ENCODE measurements at regions not wholly inside any gene's neighbourhood (a gene's known extent, or its start where the extent isn't known, plus 50 kb on each side); places are given as distances from the start of the nearest gene placed in this dataset.
"Not testable (repeated sequence)": the region's sequence is repeated elsewhere in the genome, so short reads cannot be mapped to it uniquely, and the experiment has no call there.

DNA sequence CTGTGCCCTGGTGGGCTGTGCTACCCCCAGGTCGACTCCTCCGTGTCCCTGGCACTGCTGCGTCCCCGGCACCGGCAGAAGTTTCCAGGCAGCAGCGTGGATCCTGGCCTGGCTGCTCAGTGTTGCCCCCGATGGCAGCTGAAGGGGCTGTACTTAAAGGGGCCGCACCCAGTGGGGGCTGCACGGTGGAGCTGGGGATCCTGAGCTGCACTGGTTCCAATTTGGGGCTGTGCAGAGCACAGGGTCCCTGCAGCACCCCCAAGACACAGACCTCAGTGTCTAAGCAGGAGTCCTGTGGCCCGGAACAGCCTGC lies 253.8 kb downstream of the ANKRD30B start:
- H2AFZ ChIP-seq (replicated peaks; ENCODE audit: low read length, poor library complexity); H3K14ac ChIP-seq (replicated peaks; ENCODE audit: low read depth, low read length); H3K56ac ChIP-seq (ENCODE audit: extremely low read depth, insufficient read depth, low read length); in situ Hi-C loops (cut with MboI; ENCODE audit: low sequenced_read_pairs); H4K5ac ChIP-seq (ENCODE audit: low read depth, low read length); H2BK15ac ChIP-seq (ENCODE audit: low read depth, low read length); dilution Hi-C loops (cut with HindIII; ENCODE audit: low sequenced_read_pairs, unreplicated experiment); H3K79me1 ChIP-seq (ENCODE audit: low read depth in 1 of 2, low read length in 2 of 2); intact Hi-C loops (cut with micrococcal nuclease); BruUV-seq (replicated peaks); H3K9me1 ChIP-seq (ENCODE audit: insufficient read depth, low read length); H2AK9ac ChIP-seq (replicated peaks; ENCODE audit: low read depth, low read length, poor library complexity); H3K27ac ChIP-seq (ENCODE audit: insufficient read depth, low read length); H3K4me3 ChIP-seq (ENCODE audit: insufficient read depth, low read depth, low read length); H2BK120ac ChIP-seq (ENCODE audit: low read depth, low read length); H3K4me2 ChIP-seq (ENCODE audit: low read depth, low read length); H3K27me3 ChIP-seq (ENCODE audit: control insufficient read depth, insufficient read depth, low read length); POLR2A ChIA-PET (ENCODE audit: unreplicated experiment); H2BK5ac ChIP-seq (ENCODE audit: low read depth, low read length, poor library complexity, severe bottlenecking); DNase-seq; H3K4ac ChIP-seq (ENCODE audit: low read depth, low read length); H3K18ac ChIP-seq (ENCODE audit: low read depth, low read length); H4K91ac ChIP-seq (ENCODE audit: insufficient read depth, low read depth, low read length); H3K23ac ChIP-seq (ENCODE audit: low read depth, low read length); CTCF ChIA-PET; H4K8ac ChIP-seq (ENCODE audit: low read depth in 2 of 2, low read length in 2 of 2); H3K36me3 ChIP-seq (ENCODE audit: control insufficient read depth, insufficient read depth, low read length); H3K9ac ChIP-seq (ENCODE audit: low read depth, low read length); ATAC-seq (ENCODE audit: low read depth); H2AK5ac ChIP-seq (ENCODE audit: low read depth, low read length); H3K4me1 ChIP-seq (ENCODE audit: control insufficient read depth, insufficient read depth, low read length); H2BK20ac ChIP-seq (ENCODE audit: low read depth, low read length); H4K20me1 ChIP-seq (ENCODE audit: insufficient read depth, low read length): not testable (repeated sequence)
- peaks cover 25% of the 10 kb centered on the region; the same call in 1 of the 2 replicates for H3K9me3 ChIP-seq (ENCODE audit: control insufficient read depth, insufficient read depth, low read length)
- no CpG with 5 or more reads among the region's 10 CpGs for WGBS, 2 experiments (ENCODE audit: extremely low coverage in 2 of 2, insufficient read length in 1 of 2)

DNA sequence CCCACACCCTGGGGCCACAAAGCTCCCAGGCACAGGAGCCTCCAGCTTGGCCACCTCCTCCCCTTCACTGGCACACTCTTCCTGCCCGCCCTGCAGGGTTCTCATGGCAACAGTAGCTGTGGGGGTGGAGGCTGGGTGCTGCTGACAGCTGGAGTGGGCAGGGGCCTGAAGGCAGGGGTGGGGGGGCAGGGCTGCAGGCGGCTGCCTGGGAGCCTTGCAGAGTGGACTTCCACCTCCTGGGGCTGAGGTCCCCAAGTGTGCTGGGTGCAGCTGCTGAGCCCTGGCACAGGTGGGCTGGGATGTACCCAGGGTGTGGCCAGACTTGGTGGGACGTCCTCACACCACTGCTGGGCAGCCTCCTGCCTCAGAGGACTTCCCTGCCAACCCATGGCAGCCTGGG lies 254.8 kb downstream of the ANKRD30B start:
- H3K4me2 ChIP-seq (ENCODE audit: low read depth, low read length); H3K36me3 ChIP-seq (ENCODE audit: control insufficient read depth, insufficient read depth, low read length); dilution Hi-C loops (cut with HindIII; ENCODE audit: low sequenced_read_pairs, unreplicated experiment); in situ Hi-C loops (cut with MboI; ENCODE audit: low sequenced_read_pairs); H3K9ac ChIP-seq (ENCODE audit: low read depth, low read length); H3K4me1 ChIP-seq (ENCODE audit: control insufficient read depth, insufficient read depth, low read length); H3K27ac ChIP-seq (ENCODE audit: insufficient read depth, low read length); H4K91ac ChIP-seq (ENCODE audit: insufficient read depth, low read depth, low read length); BruUV-seq (replicated peaks); H2BK15ac ChIP-seq (ENCODE audit: low read depth, low read length); H3K18ac ChIP-seq (ENCODE audit: low read depth, low read length); H2BK5ac ChIP-seq (ENCODE audit: low read depth, low read length, poor library complexity, severe bottlenecking); H3K27me3 ChIP-seq (ENCODE audit: control insufficient read depth, insufficient read depth, low read length); H4K20me1 ChIP-seq (ENCODE audit: insufficient read depth, low read length); H2BK20ac ChIP-seq (ENCODE audit: low read depth, low read length); H3K56ac ChIP-seq (ENCODE audit: extremely low read depth, insufficient read depth, low read length); CTCF ChIA-PET; H3K14ac ChIP-seq (replicated peaks; ENCODE audit: low read depth, low read length); H3K23ac ChIP-seq (ENCODE audit: low read depth, low read length); H3K9me1 ChIP-seq (ENCODE audit: insufficient read depth, low read length); POLR2A ChIA-PET (ENCODE audit: unreplicated experiment); H4K8ac ChIP-seq (ENCODE audit: low read depth in 2 of 2, low read length in 2 of 2); H2AK5ac ChIP-seq (ENCODE audit: low read depth, low read length); H3K4me3 ChIP-seq (ENCODE audit: insufficient read depth, low read depth, low read length); H2BK120ac ChIP-seq (ENCODE audit: low read depth, low read length); DNase-seq; H3K4ac ChIP-seq (ENCODE audit: low read depth, low read length); ATAC-seq (ENCODE audit: low read depth); H2AFZ ChIP-seq (replicated peaks; ENCODE audit: low read length, poor library complexity); H3K79me1 ChIP-seq (ENCODE audit: low read depth in 1 of 2, low read length in 2 of 2); H2AK9ac ChIP-seq (replicated peaks; ENCODE audit: low read depth, low read length, poor library complexity); intact Hi-C loops (cut with micrococcal nuclease); H4K5ac ChIP-seq (ENCODE audit: low read depth, low read length): not testable (repeated sequence)
- no CpG with 5 or more reads among the region's 3 CpGs for WGBS, 2 experiments (ENCODE audit: extremely low coverage in 2 of 2, insufficient read length in 1 of 2)
- peaks cover 28% of the 10 kb centered on the region; the same call in 1 of the 2 replicates for H3K9me3 ChIP-seq (ENCODE audit: control insufficient read depth, insufficient read depth, low read length)
